ENCODE measurements at regions not wholly inside any gene's neighbourhood (a gene's known extent, or its start where the extent isn't known, plus 50 kb on each side); places are given as distances from the start of the nearest gene placed in this dataset.

- DNase-seq: no peak
Observed at GRCh38 chrX:39150621-39151020, 349.4 kb downstream of the MID1IP1 start.

- peak; percentile 43 for DNase-seq
Observed at GRCh38 chrX:39152106-39152649, 350.9 kb downstream of the MID1IP1 start.

GRCh38 chrX:39156051-39156450 is 354.8 kb downstream of the MID1IP1 start:
- DNase-seq: no peak

- no peak for DNase-seq
Observed at GRCh38 chrX:39157006-39157405, 355.7 kb downstream of the MID1IP1 start.

- no peak for DNase-seq
Observed at GRCh38 chrX:39157796-39158195, 356.5 kb downstream of the MID1IP1 start.

- DNase-seq: peak; percentile 94
Observed at GRCh38 chrX:39158801-39159657, 357.8 kb downstream of the MID1IP1 start.

GRCh38 chrX:39159921-39160507 is 358.8 kb downstream of the MID1IP1 start:
- DNase-seq: no peak

- DNase-seq: no peak
Observed at GRCh38 chrX:39161611-39162255, 360.5 kb downstream of the MID1IP1 start.

GRCh38 chrX:39162322-39162735 is 361.1 kb downstream of the MID1IP1 start:
- no peak for DNase-seq

GRCh38 chrX:39163581-39164126 is 362.4 kb downstream of the MID1IP1 start:
- no peak for DNase-seq

GRCh38 chrX:39164212-39164611 is 363.0 kb downstream of the MID1IP1 start:
- peak; percentile 3 for DNase-seq

GRCh38 chrX:39165185-39165584 is 363.9 kb downstream of the MID1IP1 start:
- no peak for DNase-seq

- no peak for DNase-seq
Observed at GRCh38 chrX:39165773-39166172, 364.5 kb downstream of the MID1IP1 start.

GRCh38 chrX:39167791-39168190 is 366.5 kb downstream of the MID1IP1 start:
- no peak for DNase-seq

GRCh38 chrX:39168609-39169008 is 367.4 kb downstream of the MID1IP1 start:
- DNase-seq: no peak

- no peak for DNase-seq
Observed at GRCh38 chrX:39169976-39170375, 368.7 kb downstream of the MID1IP1 start.

GRCh38 chrX:39170464-39170863 is 369.2 kb downstream of the MID1IP1 start:
- DNase-seq: no peak

GRCh38 chrX:39171686-39172085 is 370.4 kb downstream of the MID1IP1 start:
- DNase-seq: no peak

GRCh38 chrX:39174241-39174771 is 373.0 kb downstream of the MID1IP1 start:
- no peak for DNase-seq

GRCh38 chrX:39174772-39175417 is 373.6 kb downstream of the MID1IP1 start:
- DNase-seq: no peak

GRCh38 chrX:39175418-39176057 is 374.3 kb downstream of the MID1IP1 start:
- DNase-seq: no peak

- DNase-seq: no peak
Observed at GRCh38 chrX:39176105-39176504, 374.8 kb downstream of the MID1IP1 start.

Measured in NCI-H524 treated with DMSO at 0.1 percent for 48 hours (cell line).